Esophagus (tissue), 2 donors: ENCODE measurements at regions not wholly inside any gene's neighbourhood (a gene's known extent, or its start where the extent isn't known, plus 50 kb on each side); places are given as distances from the start of the nearest gene placed in this dataset.

Experiments
- H3K27ac ChIP-seq, 2 donors: one replicate each; pipeline ENCODE4 v1.5.1; 2013; ENCODE audit warnings: low read depth in 2 of 2, mild to moderate bottlenecking in 2 of 2, inconsistent platforms in 1 of 2, low read length in 1 of 2, moderate library complexity in 1 of 2
- H3K27me3 ChIP-seq, 2 donors: one replicate each; pipeline ENCODE4 v1.6.1; 2013; ENCODE audit warnings: low read length in 2 of 2, control low read depth in 1 of 2, mild to moderate bottlenecking in 1 of 2; ENCODE audit not compliant: insufficient read depth in 2 of 2, control insufficient read depth in 1 of 2
- H3K36me3 ChIP-seq, 2 donors: one replicate each; pipeline ENCODE4 v1.6.1; 2013; ENCODE audit warnings: low read length in 1 of 2; ENCODE audit not compliant: control insufficient read depth in 2 of 2, insufficient read depth in 2 of 2
- H3K4me1 ChIP-seq, 2 donors: one replicate each; pipeline ENCODE4 v1.6.1; 2013; ENCODE audit warnings: low read length in 1 of 2; ENCODE audit not compliant: control insufficient read depth in 2 of 2, insufficient read depth in 2 of 2
- H3K4me3 ChIP-seq, 2 donors: one replicate each; pipeline ENCODE4 v1.5.1; 2013; ENCODE audit warnings: low read length in 2 of 2, mild to moderate bottlenecking in 2 of 2, low read depth in 1 of 2, moderate library complexity in 1 of 2
- H3K9me3 ChIP-seq, 2 donors: one replicate each; pipeline ENCODE4 v1.6.1; 2013; ENCODE audit warnings: mild to moderate bottlenecking in 2 of 2, low read depth in 1 of 2, low read length in 1 of 2, moderate library complexity in 1 of 2; ENCODE audit not compliant: control insufficient read depth in 2 of 2, insufficient read depth in 1 of 2
- WGBS, 2 donors: extraction: QIAGEN DNeasy Blood & Tissue Kit; methylation state at CpG; one replicate each; pipeline ENCODE4 v1.1.7; 2013; 5-methylcytosine and 5-hydroxymethylcytosine counted together
- donor health status: healthy with polysubstance abuse.
- donor health status: Bipolar disorder and iron deficiency.

- H3K4me3 ChIP-seq = no peak overlapping the region
- no peaks in the 10 kb centered on the region for H3K36me3 ChIP-seq
- no peaks in the 10 kb centered on the region for H3K27me3 ChIP-seq
- H3K4me1 ChIP-seq = peaks cover 3 to 12% of the 10 kb centered on the region in 2 donors
- no peak overlapping the region for H3K27ac ChIP-seq
- H3K9me3 ChIP-seq = no peaks in the 10 kb centered on the region
- 80 to 82% methylated on average over 2 of the region's 2 CpGs for WGBS, 2 donors
Measured at GRCh38 chr1:116270316-116271057, 102.6 kb upstream of the ATP1A1 start.

GRCh38 chr1:116273042-116273783 is 99.8 kb upstream of the ATP1A1 start:
- Histone ChIP-seq H3K27ac (no peak overlapping the region), H3K4me3 (no peak overlapping the region), H3K9me3 (no peaks in the 10 kb centered on the region), H3K36me3 (no peaks in the 10 kb centered on the region), H3K27me3 (no peaks in the 10 kb centered on the region), H3K4me1 (peaks cover 3% of the 10 kb centered on the region in 2 donors)
- WGBS, 2 donors = 61 to 84% methylated on average over 7 to 8 of the region's 8 CpGs

DNA sequence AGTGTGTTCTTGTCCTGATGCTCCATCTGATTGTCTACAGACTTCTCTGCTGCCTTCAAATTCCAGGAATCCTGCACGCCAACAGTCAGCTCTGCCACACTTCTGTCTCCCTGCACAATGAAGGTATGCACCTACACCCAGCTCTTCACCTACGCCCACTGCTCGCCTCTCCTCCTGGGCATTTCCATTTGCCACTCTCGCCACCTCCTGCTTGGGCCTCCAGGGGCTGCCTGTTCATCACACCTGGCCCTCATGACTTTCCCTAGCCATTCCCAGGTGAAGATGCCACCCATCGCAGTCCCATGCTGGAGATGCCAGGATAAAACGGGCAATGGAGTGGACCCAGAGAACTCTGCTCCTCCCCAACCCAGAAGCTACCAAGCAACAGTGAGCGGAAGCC is 96.5 kb upstream of the ATP1A1 start:
- H3K4me1 ChIP-seq = peaks cover 0 to 3% of the 10 kb centered on the region in 2 donors
- H3K36me3 ChIP-seq = no peaks in the 10 kb centered on the region
- no peak overlapping the region for H3K27ac ChIP-seq
- no peaks in the 10 kb centered on the region for H3K27me3 ChIP-seq
- WGBS, 2 donors = 96 to 98% methylated on average over 7 of the region's 7 CpGs
- H3K4me3 ChIP-seq = no peak overlapping the region
- no peaks in the 10 kb centered on the region for H3K9me3 ChIP-seq

GRCh38 chr1:116277840-116278540 is 95.1 kb upstream of the ATP1A1 start:
- WGBS, 2 donors = 69 to 74% methylated on average over 6 of the region's 6 CpGs
- H3K9me3 ChIP-seq = no peaks in the 10 kb centered on the region
- H3K36me3 ChIP-seq = no peaks in the 10 kb centered on the region
- H3K27me3 ChIP-seq = no peaks in the 10 kb centered on the region
- H3K4me1 ChIP-seq = peaks cover 0 to 3% of the 10 kb centered on the region in 2 donors
- no peak overlapping the region for H3K4me3 ChIP-seq
- H3K27ac ChIP-seq = no peak overlapping the region

- no peaks in the 10 kb centered on the region for H3K27me3 ChIP-seq
- no peaks in the 10 kb centered on the region for H3K9me3 ChIP-seq
- H3K4me1 ChIP-seq = peaks cover 0 to under 1% of the 10 kb centered on the region in 2 donors
- 93 to 95% methylated on average over 6 of the region's 6 CpGs for WGBS, 2 donors
- H3K36me3 ChIP-seq = no peaks in the 10 kb centered on the region
- no peak overlapping the region for H3K4me3 ChIP-seq
- H3K27ac ChIP-seq = no peak overlapping the region
Measured at GRCh38 chr1:116278541-116278866, 94.5 kb upstream of the ATP1A1 start.

- H3K4me3 ChIP-seq = no peak overlapping the region
- 49 to 68% methylated on average over 3 of the region's 3 CpGs for WGBS, 2 donors
- H3K9me3 ChIP-seq = no peaks in the 10 kb centered on the region
- no peak overlapping the region for H3K27ac ChIP-seq
- H3K36me3 ChIP-seq = no peaks in the 10 kb centered on the region
- H3K27me3 ChIP-seq = no peaks in the 10 kb centered on the region
- H3K4me1 ChIP-seq = no peaks in the 10 kb centered on the region
Measured at GRCh38 chr1:116279715-116280114, 93.3 kb upstream of the ATP1A1 start.

DNA sequence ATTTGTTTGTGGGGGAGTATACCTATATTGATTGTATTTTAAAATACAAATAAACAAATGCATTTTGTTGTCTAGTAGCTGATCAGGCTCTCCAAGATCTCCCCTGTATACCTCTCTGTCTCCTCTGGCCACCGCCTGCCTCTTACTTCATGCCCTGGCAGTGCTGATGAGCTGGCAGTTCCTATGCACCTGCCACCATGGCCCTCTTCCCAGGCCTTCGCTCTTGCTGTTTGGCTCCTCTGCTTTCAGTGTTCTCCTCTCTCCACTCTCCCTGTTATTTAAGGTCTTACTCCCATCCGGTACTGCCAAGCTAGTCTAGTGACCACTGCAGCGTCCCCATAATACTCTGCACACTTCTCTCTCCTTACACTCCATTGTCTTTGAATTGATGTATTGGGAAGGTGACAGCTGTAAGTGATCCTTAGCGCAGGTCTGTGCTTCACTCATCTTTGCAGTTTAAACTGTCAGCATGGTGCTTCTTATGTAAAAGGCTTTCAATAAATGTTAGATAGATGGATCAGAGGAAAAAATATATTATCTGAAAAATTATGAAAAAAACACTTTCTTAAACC is 88.1 kb upstream of the ATP1A1 start:
- H3K9me3 ChIP-seq = no peaks in the 10 kb centered on the region
- H3K27ac ChIP-seq = no peak overlapping the region
- no peaks in the 10 kb centered on the region for H3K27me3 ChIP-seq
- H3K4me1 ChIP-seq = no peaks in the 10 kb centered on the region
- H3K4me3 ChIP-seq = no peak overlapping the region
- 84 to 86% methylated on average over 5 of the region's 5 CpGs for WGBS, 2 donors
- H3K36me3 ChIP-seq = no peaks in the 10 kb centered on the region

DNA sequence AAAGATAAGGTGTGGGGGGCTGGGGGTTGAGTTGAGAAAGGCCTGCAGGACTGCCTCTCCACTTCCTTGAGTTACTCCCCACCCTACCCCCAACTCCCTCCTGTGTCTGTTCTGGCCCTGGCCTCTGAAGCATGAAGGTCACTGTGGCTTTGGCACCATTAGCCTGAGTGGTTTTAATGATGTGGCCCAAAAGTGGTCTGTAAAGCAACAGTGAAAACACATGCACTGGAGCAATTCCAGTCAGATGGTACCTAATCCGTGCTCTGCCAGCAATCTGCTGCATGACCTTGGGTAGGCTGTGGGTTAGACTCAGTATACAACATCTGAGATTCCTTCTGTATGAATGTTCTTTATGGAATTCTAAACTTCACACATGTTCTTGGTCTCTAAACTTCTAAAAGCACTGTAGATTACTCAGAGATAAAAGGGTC is 86.5 kb upstream of the ATP1A1 start:
- Histone ChIP-seq H3K36me3 (no peaks in the 10 kb centered on the region), H3K27me3 (no peaks in the 10 kb centered on the region), H3K4me3 (no peak overlapping the region), H3K4me1 (no peaks in the 10 kb centered on the region), H3K27ac (no peak overlapping the region), H3K9me3 (no peaks in the 10 kb centered on the region)
- WGBS, 2 donors = 79 to 82% methylated on average over 1 of the region's 1 CpG

DNA sequence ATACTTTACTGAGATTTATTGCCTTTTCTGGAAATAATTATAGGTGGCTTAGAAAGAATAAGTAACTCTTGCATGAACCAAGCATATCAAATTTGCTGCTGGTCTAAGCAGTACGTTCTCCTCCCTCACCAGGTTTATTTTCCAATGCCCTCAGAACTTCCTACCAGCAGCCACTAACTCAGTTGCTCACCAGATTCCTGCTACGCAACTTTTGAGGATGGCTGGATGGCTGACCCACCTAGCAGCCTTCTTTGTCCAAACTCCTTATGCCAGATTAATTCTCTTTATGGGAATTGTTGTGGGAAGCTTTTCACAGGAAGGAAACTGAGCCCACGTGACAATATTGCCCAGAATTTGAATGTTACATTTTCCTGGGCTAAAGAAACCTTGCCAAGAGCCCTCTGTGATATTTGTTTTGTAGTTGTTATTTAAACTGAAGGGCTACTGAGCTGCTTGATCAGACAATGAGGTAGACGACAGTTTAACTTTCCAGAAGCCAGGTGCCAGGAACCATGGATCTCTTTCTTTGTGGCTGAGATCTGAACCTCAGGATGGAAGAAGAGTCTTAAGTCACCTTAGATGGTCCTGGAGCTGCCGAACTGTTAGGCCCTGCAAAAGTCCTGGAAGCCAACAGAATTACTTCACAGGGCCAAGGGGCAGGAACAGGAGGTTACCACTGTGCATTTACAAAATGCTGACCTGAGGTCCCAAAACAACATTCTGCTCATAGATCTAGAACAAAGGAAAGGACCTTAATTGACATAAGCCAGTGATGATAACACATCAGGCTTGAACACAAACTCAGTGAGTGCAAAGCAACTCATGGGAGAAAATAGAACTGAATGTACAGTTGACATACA is 85.5 kb upstream of the ATP1A1 start:
- Histone ChIP-seq H3K27me3 (no peaks in the 10 kb centered on the region), H3K36me3 (no peaks in the 10 kb centered on the region), H3K4me1 (peaks cover 0 to 3% of the 10 kb centered on the region in 2 donors), H3K9me3 (no peaks in the 10 kb centered on the region), H3K27ac (no peak overlapping the region), H3K4me3 (no peak overlapping the region)
- 66 to 71% methylated on average over 5 of the region's 5 CpGs for WGBS, 2 donors
